HepG2 (cell line): ENCODE measurements at regions not wholly inside any gene's neighbourhood (a gene's known extent, or its start where the extent isn't known, plus 50 kb on each side); places are given as distances from the start of the nearest gene placed in this dataset.

ENCODE experiments used
- ATRX ChIP-seq: sonication (generic); formaldehyde crosslinking; IDR thresholded peaks from 2 replicates; pipeline ENCODE4 v1.4.0; 2020; ENCODE audit warnings: missing genetic modification reagents, borderline replicate concordance
- CCDC6 ChIP-seq: sonication (generic); formaldehyde crosslinking; IDR thresholded peaks from 2 replicates; pipeline ENCODE4 v1.8.1; 2022; ENCODE audit warnings: mild to moderate bottlenecking, missing genetic modification reagents, moderate library complexity
- ERF ChIP-seq: IDR thresholded peaks from 2 replicates; pipeline ENCODE4 v1.6.1; 2018; ENCODE audit warnings: missing biosample characterization, missing genetic modification reagents
- FOXJ3 ChIP-seq: sonication (generic); formaldehyde crosslinking; IDR thresholded peaks from 2 replicates; pipeline ENCODE4 v1.4.0; 2020; ENCODE audit warnings: missing genetic modification reagents, mild to moderate bottlenecking, borderline replicate concordance
- HNF4A ChIP-seq: sonication (generic); formaldehyde crosslinking; IDR thresholded peaks from 2 replicates; pipeline ENCODE4 v1.4.0; 2020; ENCODE audit warnings: missing genetic modification reagents
- LCORL ChIP-seq, 2 experiments: fragments of 450-650 bp in 1 of 2; sonication (generic) in 1 of 2; formaldehyde crosslinking in 1 of 2; IDR thresholded peaks; 2 replicates each; pipeline versions ENCODE4 v1.5.0 to v1.6.1; 2017 to 2020; ENCODE audit warnings: antibody characterized with exemption in 1 of 2, missing genetic modification reagents in 1 of 2
- MEF2D ChIP-seq: sonication (generic); formaldehyde crosslinking; IDR thresholded peaks from 2 replicates; pipeline ENCODE4 v1.5.1; 2020; ENCODE audit warnings: mild to moderate bottlenecking, missing genetic modification reagents
- RARA ChIP-seq: IDR thresholded peaks from 2 replicates; pipeline ENCODE4 v1.6.1; 2016; ENCODE audit warnings: missing genetic modification reagents, missing compliant biosample characterization
- SIX4 ChIP-seq: sonication (generic); formaldehyde crosslinking; IDR thresholded peaks from 2 replicates; pipeline ENCODE4 v1.4.0; 2020; ENCODE audit warnings: missing genetic modification reagents
- SMYD3 ChIP-seq: sonication (generic); formaldehyde crosslinking; IDR thresholded peaks from 2 replicates; pipeline ENCODE4 v1.8.1; 2023; ENCODE audit warnings: mild to moderate bottlenecking, missing genetic modification reagents
- SOX6 ChIP-seq, 2 experiments: fragments of 450-650 bp in 1 of 2; sonication (generic) in 1 of 2; formaldehyde crosslinking in 1 of 2; IDR thresholded peaks; 2 replicates each; pipeline versions ENCODE4 v1.4.0 to v1.6.1; 2017 to 2020; ENCODE audit warnings: antibody characterized with exemption in 1 of 2, mild to moderate bottlenecking in 1 of 2, missing genetic modification reagents in 1 of 2
- TP53 ChIP-seq: sonication (generic); formaldehyde crosslinking; conservative IDR thresholded peaks from 2 replicates; pipeline ENCODE4 v1.4.0; 2020; ENCODE audit warnings: missing genetic modification reagents
- XRCC5 ChIP-seq: fragments of 200-400 bp; formaldehyde crosslinking; optimal IDR thresholded peaks from 2 replicates; pipeline ENCODE3; 2017; ENCODE audit warnings: mild to moderate bottlenecking, low read length
- YEATS4 ChIP-seq: sonication (generic); formaldehyde crosslinking; IDR thresholded peaks from 2 replicates; pipeline ENCODE4 v1.4.0; 2020; ENCODE audit warnings: missing genetic modification reagents, borderline replicate concordance
- ZFP91 ChIP-seq: sonication (generic); formaldehyde crosslinking; IDR thresholded peaks from 2 replicates; pipeline ENCODE4 v1.9.0; 2022; ENCODE audit warnings: missing genetic modification reagents, mild to moderate bottlenecking, borderline replicate concordance
- TF ChIP-seq, protein P1 (sequence below): sonication (generic); formaldehyde crosslinking; IDR thresholded peaks from 2 replicates; pipeline ENCODE4 v1.4.0; 2020; ENCODE audit warnings: mild to moderate bottlenecking, low read depth, missing genetic modification reagents
- TF ChIP-seq, protein P2 (sequence below): sonication (generic); formaldehyde crosslinking; IDR thresholded peaks from 2 replicates; pipeline ENCODE4 v1.4.0; 2020; ENCODE audit warnings: missing genetic modification reagents
- TF ChIP-seq, protein P3 (sequence below): sonication (generic); formaldehyde crosslinking; IDR thresholded peaks from 2 replicates; pipeline ENCODE4 v1.4.0; 2020; ENCODE audit warnings: missing genetic modification reagents
- TF ChIP-seq, protein P4 (sequence below): sonication (generic); formaldehyde crosslinking; conservative IDR thresholded peaks from 2 replicates; pipeline ENCODE4 v1.4.0; 2020; ENCODE audit warnings: mild to moderate bottlenecking, missing genetic modification reagents, moderate library complexity

GRCh38 chr12:69052613-69053408 lies 119.8 kb upstream of the CPM start (continued):
- TF ChIP-seq, protein P1, sequence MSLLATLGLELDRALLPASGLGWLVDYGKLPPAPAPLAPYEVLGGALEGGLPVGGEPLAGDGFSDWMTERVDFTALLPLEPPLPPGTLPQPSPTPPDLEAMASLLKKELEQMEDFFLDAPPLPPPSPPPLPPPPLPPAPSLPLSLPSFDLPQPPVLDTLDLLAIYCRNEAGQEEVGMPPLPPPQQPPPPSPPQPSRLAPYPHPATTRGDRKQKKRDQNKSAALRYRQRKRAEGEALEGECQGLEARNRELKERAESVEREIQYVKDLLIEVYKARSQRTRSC = no peak
- TF ChIP-seq RARA = peak; percentile 66
- peak; percentile 62; the same call in 1 of the 2 replicates for TF ChIP-seq FOXJ3 (CRISPR knock-in tag)
- TF ChIP-seq CCDC6 = no peak
- TF ChIP-seq, protein P2, sequence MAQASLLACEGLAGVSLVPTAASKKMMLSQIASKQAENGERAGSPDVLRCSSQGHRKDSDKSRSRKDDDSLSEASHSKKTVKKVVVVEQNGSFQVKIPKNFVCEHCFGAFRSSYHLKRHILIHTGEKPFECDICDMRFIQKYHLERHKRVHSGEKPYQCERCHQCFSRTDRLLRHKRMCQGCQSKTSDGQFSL (CRISPR knock-in tag) = no peak
- no peak for TF ChIP-seq SOX6 (IDR thresholded peaks at IDR 0.05)
- peak; percentile 89 for TF ChIP-seq SOX6 (CRISPR knock-in tag; IDR thresholded peaks at IDR 0.05)
- TF ChIP-seq, protein P3, sequence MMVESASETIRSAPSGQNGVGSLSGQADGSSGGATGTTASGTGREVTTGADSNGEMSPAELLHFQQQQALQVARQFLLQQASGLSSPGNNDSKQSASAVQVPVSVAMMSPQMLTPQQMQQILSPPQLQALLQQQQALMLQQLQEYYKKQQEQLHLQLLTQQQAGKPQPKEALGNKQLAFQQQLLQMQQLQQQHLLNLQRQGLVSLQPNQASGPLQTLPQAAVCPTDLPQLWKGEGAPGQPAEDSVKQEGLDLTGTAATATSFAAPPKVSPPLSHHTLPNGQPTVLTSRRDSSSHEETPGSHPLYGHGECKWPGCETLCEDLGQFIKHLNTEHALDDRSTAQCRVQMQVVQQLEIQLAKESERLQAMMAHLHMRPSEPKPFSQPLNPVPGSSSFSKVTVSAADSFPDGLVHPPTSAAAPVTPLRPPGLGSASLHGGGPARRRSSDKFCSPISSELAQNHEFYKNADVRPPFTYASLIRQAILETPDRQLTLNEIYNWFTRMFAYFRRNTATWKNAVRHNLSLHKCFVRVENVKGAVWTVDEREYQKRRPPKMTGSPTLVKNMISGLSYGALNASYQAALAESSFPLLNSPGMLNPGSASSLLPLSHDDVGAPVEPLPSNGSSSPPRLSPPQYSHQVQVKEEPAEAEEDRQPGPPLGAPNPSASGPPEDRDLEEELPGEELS (CRISPR knock-in tag) = peak; percentile 43; the same call in 1 of the 2 replicates
- no peak for TF ChIP-seq XRCC5
- TF ChIP-seq, protein P4, sequence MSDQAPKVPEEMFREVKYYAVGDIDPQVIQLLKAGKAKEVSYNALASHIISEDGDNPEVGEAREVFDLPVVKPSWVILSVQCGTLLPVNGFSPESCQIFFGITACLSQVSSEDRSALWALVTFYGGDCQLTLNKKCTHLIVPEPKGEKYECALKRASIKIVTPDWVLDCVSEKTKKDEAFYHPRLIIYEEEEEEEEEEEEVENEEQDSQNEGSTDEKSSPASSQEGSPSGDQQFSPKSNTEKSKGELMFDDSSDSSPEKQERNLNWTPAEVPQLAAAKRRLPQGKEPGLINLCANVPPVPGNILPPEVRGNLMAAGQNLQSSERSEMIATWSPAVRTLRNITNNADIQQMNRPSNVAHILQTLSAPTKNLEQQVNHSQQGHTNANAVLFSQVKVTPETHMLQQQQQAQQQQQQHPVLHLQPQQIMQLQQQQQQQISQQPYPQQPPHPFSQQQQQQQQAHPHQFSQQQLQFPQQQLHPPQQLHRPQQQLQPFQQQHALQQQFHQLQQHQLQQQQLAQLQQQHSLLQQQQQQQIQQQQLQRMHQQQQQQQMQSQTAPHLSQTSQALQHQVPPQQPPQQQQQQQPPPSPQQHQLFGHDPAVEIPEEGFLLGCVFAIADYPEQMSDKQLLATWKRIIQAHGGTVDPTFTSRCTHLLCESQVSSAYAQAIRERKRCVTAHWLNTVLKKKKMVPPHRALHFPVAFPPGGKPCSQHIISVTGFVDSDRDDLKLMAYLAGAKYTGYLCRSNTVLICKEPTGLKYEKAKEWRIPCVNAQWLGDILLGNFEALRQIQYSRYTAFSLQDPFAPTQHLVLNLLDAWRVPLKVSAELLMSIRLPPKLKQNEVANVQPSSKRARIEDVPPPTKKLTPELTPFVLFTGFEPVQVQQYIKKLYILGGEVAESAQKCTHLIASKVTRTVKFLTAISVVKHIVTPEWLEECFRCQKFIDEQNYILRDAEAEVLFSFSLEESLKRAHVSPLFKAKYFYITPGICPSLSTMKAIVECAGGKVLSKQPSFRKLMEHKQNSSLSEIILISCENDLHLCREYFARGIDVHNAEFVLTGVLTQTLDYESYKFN (CRISPR knock-in tag) = peak; percentile 92
- peak; percentile 54; the same call in 1 of the 2 replicates for TF ChIP-seq MEF2D (CRISPR knock-in tag)
- no peak for TF ChIP-seq ZFP91 (CRISPR knock-in tag)
- TF ChIP-seq HNF4A (CRISPR knock-in tag) = peak; percentile 38
- TF ChIP-seq ERF = peak; percentile 13; the same call in 1 of the 2 replicates
- TF ChIP-seq ATRX (CRISPR knock-in tag) = no peak
- peak; percentile 88 for TF ChIP-seq SIX4 (CRISPR knock-in tag)
- TF ChIP-seq LCORL (IDR thresholded peaks at IDR 0.05) = 0 out of 2 replicates have a peak, but pooled peaks have one; percentile 16
- TF ChIP-seq LCORL (CRISPR knock-in tag; IDR thresholded peaks at IDR 0.05) = peak; percentile 53; the same call in 1 of the 2 replicates
- TF ChIP-seq TP53 (CRISPR knock-in tag) = no peak
- no peak for TF ChIP-seq SMYD3 (CRISPR knock-in tag)
- TF ChIP-seq YEATS4 = no peak
